DND-41 (cell line): ENCODE measurements at regions not wholly inside any gene's neighbourhood (a gene's known extent, or its start where the extent isn't known, plus 50 kb on each side); places are given as distances from the start of the nearest gene placed in this dataset.

Experiments used
- ATAC-seq: fragments of 200-7000 bp; cut with Tn5 transposase; 3 replicates; pipeline ENCODE4 v1.9.1; 2021; ENCODE audit warnings: low read depth; ENCODE audit not compliant: insufficient read depth
- DNase-seq: peaks from one replicate; pipeline ENCODE4 v3.0.0-alpha.2; 2020
- H2AFZ ChIP-seq: 2 replicates; pipeline ENCODE4 v1.6.0; 2012; ENCODE audit warnings: low read depth, low read length
- H3K27ac ChIP-seq: 2 replicates; pipeline ENCODE4 v1.5.1; 2012; ENCODE audit warnings: low read length, inconsistent platforms
- H3K27me3 ChIP-seq: fragments of 200-600 bp; sonication (generic); 2 replicates; pipeline ENCODE4 v1.6.0; 2012; ENCODE audit warnings: low read length, mild to moderate bottlenecking, inconsistent platforms; ENCODE audit not compliant: insufficient read depth, poor library complexity
- H3K36me3 ChIP-seq: 2 replicates; pipeline ENCODE4 v1.5.1; 2012; ENCODE audit warnings: low read length, inconsistent platforms; ENCODE audit not compliant: insufficient read depth
- H3K4me1 ChIP-seq: 2 replicates; pipeline ENCODE4 v1.5.1; 2012; ENCODE audit warnings: mild to moderate bottlenecking, low read length; ENCODE audit not compliant: insufficient read depth
- H3K4me2 ChIP-seq: 2 replicates; pipeline ENCODE4 v1.6.0; 2012; ENCODE audit warnings: mild to moderate bottlenecking, moderate library complexity, low read length, inconsistent platforms; ENCODE audit not compliant: insufficient read depth
- H3K4me3 ChIP-seq, 2 experiments: fragments of 200-600 bp in 1 of 2; shearing (Covaris generic) in 1 of 2; 2 replicates each; pipeline ENCODE4 v1.5.1; 2012 to 2016; ENCODE audit warnings: inconsistent platforms in 2 of 2, low read length in 2 of 2, mild to moderate bottlenecking in 2 of 2, low read depth in 1 of 2, moderate library complexity in 1 of 2
- H3K79me2 ChIP-seq: 2 replicates; pipeline ENCODE4 v1.6.0; 2012; ENCODE audit warnings: low read length, inconsistent platforms; ENCODE audit not compliant: insufficient read depth
- H3K9ac ChIP-seq: 2 replicates; pipeline ENCODE4 v1.6.0; 2012; ENCODE audit warnings: low read depth, mild to moderate bottlenecking, inconsistent platforms, low read length, moderate library complexity
- H3K9me3 ChIP-seq: 2 replicates; pipeline ENCODE4 v1.5.1; 2012; ENCODE audit warnings: low read length, moderate library complexity, mild to moderate bottlenecking, inconsistent platforms; ENCODE audit not compliant: insufficient read depth, severe bottlenecking
- H4K20me1 ChIP-seq: 2 replicates; pipeline ENCODE4 v1.6.0; 2012; ENCODE audit warnings: low read length; ENCODE audit not compliant: insufficient read depth
- CTCF ChIP-seq: IDR thresholded peaks from 2 replicates; pipeline ENCODE4 v1.5.1; 2012; ENCODE audit warnings: borderline replicate concordance, low read length, moderate library complexity, mild to moderate bottlenecking; ENCODE audit not compliant: poor library complexity, severe bottlenecking; ENCODE audit errors: extremely low read depth
- EZH2 ChIP-seq: IDR thresholded peaks from 3 replicates; pipeline ENCODE4 v1.6.1; 2012; ENCODE audit warnings: borderline replicate concordance, low read depth, mild to moderate bottlenecking, moderate library complexity, low read length, inconsistent platforms; ENCODE audit not compliant: severe bottlenecking

- ATAC-seq (no peak), DNase-seq (no peak)
- Histone ChIP-seq H3K9me3 (no peaks in the 10 kb centered on the region), H3K4me3 (no peak overlapping the region), H3K36me3 (no peaks in the 10 kb centered on the region), H3K4me2 (no peak overlapping the region), H3K4me1 (no peaks in the 10 kb centered on the region), H3K9ac (no peak overlapping the region), H4K20me1 (no peaks in the 10 kb centered on the region), H3K27ac (no peak overlapping the region), H2AFZ (no peak overlapping the region), H3K27me3 (no peaks in the 10 kb centered on the region), H3K79me2 (no peaks in the 10 kb centered on the region)
- TF ChIP-seq CTCF (no peak), EZH2 (no peak)
Observed at GRCh38 chr11:23953951-23954710, 542.7 kb upstream of the LUZP2 start.

GRCh38 chr11:23954730-23955129 is 542.1 kb upstream of the LUZP2 start:
- no peak overlapping the region for H3K4me3 ChIP-seq
- TF ChIP-seq CTCF (no peak), EZH2 (no peak)
- no peak for DNase-seq

GRCh38 chr11:23956586-23956985 is 540.3 kb upstream of the LUZP2 start:
- no peak overlapping the region for H3K27ac ChIP-seq
- no peaks in the 10 kb centered on the region for H3K36me3 ChIP-seq
- H3K9me3 ChIP-seq: no peaks in the 10 kb centered on the region
- H2AFZ ChIP-seq: no peak overlapping the region
- no peak overlapping the region for H3K4me2 ChIP-seq
- no peaks in the 10 kb centered on the region for H3K79me2 ChIP-seq
- no peaks in the 10 kb centered on the region for H3K27me3 ChIP-seq
- H4K20me1 ChIP-seq: no peaks in the 10 kb centered on the region
- no peak overlapping the region for H3K9ac ChIP-seq
- DNase-seq (no peak), ATAC-seq (no peak)
- 0 out of 2 replicates have a peak, but pooled peaks cover 2% of the 10 kb centered on the region for H3K4me1 ChIP-seq
- TF ChIP-seq EZH2 (no peak), CTCF (no peak)
- H3K4me3 ChIP-seq: no peak overlapping the region

More at GRCh38 chr11:23954730-23955129, 542.1 kb upstream of the LUZP2 start:
- H3K4me1 ChIP-seq: no peaks in the 10 kb centered on the region
- H2AFZ ChIP-seq: no peak overlapping the region
- no peak overlapping the region for H3K4me2 ChIP-seq
- H4K20me1 ChIP-seq: no peaks in the 10 kb centered on the region
- H3K27ac ChIP-seq: no peak overlapping the region
- no peaks in the 10 kb centered on the region for H3K79me2 ChIP-seq
- no peaks in the 10 kb centered on the region for H3K27me3 ChIP-seq
- ATAC-seq: no peak
- H3K36me3 ChIP-seq: no peaks in the 10 kb centered on the region
- no peaks in the 10 kb centered on the region for H3K9me3 ChIP-seq
- no peak overlapping the region for H3K9ac ChIP-seq
